ENCODE measurements at regions not wholly inside any gene's neighbourhood (a gene's known extent, or its start where the extent isn't known, plus 50 kb on each side); places are given as distances from the start of the nearest gene placed in this dataset.

DNA sequence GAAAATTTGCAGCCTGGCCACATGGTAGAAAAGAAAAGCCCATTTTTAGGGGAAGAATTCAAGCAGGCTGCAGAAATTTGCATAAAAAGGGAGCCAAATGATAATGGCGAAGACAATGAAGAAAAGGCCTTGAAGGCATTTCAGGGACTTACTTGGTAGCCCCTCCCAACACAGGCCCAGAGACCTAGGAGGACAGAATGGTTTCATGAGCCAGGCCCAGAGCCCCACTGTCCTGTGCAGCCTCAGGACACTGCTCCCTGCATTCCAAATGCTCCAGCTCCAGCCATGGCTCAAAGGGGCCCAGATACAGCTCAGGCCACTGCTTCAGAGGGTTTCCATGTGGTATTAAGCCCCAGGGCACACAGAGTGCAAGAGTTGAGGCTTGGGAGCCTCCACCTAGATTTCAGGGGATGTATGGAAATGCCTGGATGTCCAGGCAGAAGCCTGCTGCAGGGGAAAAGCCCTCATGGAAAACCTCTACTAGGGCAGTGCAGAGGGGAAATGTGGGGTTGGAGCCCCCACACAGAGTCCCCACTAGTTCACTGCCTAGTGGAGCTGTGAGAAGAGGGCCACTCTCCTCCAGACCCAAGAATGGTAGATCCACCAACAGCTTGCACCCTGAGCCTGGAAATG is 271.7 kb upstream of the KLF3 start:
- DNase-seq (no peak), ATAC-seq (ENCODE audit: poor library complexity) (no peak)
- Histone ChIP-seq H3K27me3 (ENCODE audit: control insufficient read depth in 1 of 2, insufficient read depth in 2 of 2, low read length in 2 of 2) (no peaks in the 10 kb centered on the region), H3K27ac (ENCODE audit: low read depth in 1 of 2, low read length in 2 of 2) (no peak overlapping the region), H3K4me3 (ENCODE audit: low read length) (no peak overlapping the region), H3K9me3 (ENCODE audit: control insufficient read depth in 1 of 2, insufficient read depth in 1 of 2, low read length in 2 of 2) (peaks cover 11 to 23% of the 10 kb centered on the region in 2 experiments), H3K36me3 (ENCODE audit: insufficient read depth, low read length) (no peaks in the 10 kb centered on the region), H3K4me1 (ENCODE audit: insufficient read depth, low read length) (no peaks in the 10 kb centered on the region)
- TF ChIP-seq, protein P1, sequence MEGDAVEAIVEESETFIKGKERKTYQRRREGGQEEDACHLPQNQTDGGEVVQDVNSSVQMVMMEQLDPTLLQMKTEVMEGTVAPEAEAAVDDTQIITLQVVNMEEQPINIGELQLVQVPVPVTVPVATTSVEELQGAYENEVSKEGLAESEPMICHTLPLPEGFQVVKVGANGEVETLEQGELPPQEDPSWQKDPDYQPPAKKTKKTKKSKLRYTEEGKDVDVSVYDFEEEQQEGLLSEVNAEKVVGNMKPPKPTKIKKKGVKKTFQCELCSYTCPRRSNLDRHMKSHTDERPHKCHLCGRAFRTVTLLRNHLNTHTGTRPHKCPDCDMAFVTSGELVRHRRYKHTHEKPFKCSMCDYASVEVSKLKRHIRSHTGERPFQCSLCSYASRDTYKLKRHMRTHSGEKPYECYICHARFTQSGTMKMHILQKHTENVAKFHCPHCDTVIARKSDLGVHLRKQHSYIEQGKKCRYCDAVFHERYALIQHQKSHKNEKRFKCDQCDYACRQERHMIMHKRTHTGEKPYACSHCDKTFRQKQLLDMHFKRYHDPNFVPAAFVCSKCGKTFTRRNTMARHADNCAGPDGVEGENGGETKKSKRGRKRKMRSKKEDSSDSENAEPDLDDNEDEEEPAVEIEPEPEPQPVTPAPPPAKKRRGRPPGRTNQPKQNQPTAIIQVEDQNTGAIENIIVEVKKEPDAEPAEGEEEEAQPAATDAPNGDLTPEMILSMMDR (IDR thresholded peaks at IDR 0.05), result no peak
- no peak overlapping the region for H3K27ac Mint-ChIP-seq
- peaks cover 9% of the 10 kb centered on the region for H3K9me3 Mint-ChIP-seq
- H3K27me3 Mint-ChIP-seq, result no peaks in the 10 kb centered on the region
- no peak overlapping the region for H3K4me3 Mint-ChIP-seq
- H3K4me1 Mint-ChIP-seq (ENCODE audit: low read depth), result peaks cover 4% of the 10 kb centered on the region
- ChIA-PET CTCF (no interaction called here), POLR2A (no interaction called here)
- intact Hi-C loops (cut with DNase I, micrococcal nuclease), result no loop called here
- peaks cover 10% of the 10 kb centered on the region for H3K36me3 Mint-ChIP-seq (ENCODE audit: low read depth)

DNA sequence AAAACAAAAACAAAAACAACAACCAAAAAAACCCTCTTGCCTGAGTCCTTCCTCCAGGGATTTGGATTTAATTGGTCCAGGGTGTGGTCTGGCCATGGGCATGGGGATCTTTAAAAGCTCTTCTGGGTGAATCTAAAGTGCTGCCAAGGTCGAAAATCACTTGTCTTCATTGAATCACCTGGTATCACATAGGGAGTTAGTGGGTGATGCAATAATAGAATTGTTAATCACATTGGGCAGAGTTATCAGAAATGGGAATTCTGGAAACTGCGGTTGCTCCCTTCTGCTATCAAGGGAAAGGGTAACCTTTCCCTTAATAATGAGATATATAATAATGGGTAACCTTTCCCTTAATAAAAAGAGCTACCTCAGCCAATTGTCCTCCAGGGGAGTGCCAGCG is 267.9 kb upstream of the KLF3 start:
- no peak overlapping the region for H3K27ac Mint-ChIP-seq
- peaks cover 10% of the 10 kb centered on the region for H3K36me3 Mint-ChIP-seq (ENCODE audit: low read depth)
- H3K27ac ChIP-seq (ENCODE audit: low read depth in 1 of 2, low read length in 2 of 2), result no peak overlapping the region
- no peaks in the 10 kb centered on the region for H3K27me3 Mint-ChIP-seq
- no peaks in the 10 kb centered on the region for H3K27me3 ChIP-seq (ENCODE audit: control insufficient read depth in 1 of 2, insufficient read depth in 2 of 2, low read length in 2 of 2)
- peaks cover 12% of the 10 kb centered on the region for H3K9me3 Mint-ChIP-seq
- no peak overlapping the region for H3K4me3 Mint-ChIP-seq
- H3K9me3 ChIP-seq (ENCODE audit: control insufficient read depth in 1 of 2, insufficient read depth in 1 of 2, low read length in 2 of 2), result peaks cover 11 to 15% of the 10 kb centered on the region in 2 experiments
- ChIA-PET POLR2A (no interaction called here), CTCF (interaction anchor here (0.5 to 1.6 kb wide), 2 partner anchors 14 to 98 kb away, joined by 3 read pairs; no protein-coding TSS in a partner anchor)
- no peaks in the 10 kb centered on the region for H3K36me3 ChIP-seq (ENCODE audit: insufficient read depth, low read length)
- H3K4me1 Mint-ChIP-seq (ENCODE audit: low read depth), result no peaks in the 10 kb centered on the region
- DNase-seq (no peak), ATAC-seq (ENCODE audit: poor library complexity) (no peak)
- intact Hi-C loops (cut with DNase I, micrococcal nuclease), result no loop called here
- H3K4me3 ChIP-seq (ENCODE audit: low read length), result no peak overlapping the region
- H3K4me1 ChIP-seq (ENCODE audit: insufficient read depth, low read length), result no peaks in the 10 kb centered on the region
- TF ChIP-seq, protein P1 (IDR thresholded peaks at IDR 0.05), result no peak

DNA sequence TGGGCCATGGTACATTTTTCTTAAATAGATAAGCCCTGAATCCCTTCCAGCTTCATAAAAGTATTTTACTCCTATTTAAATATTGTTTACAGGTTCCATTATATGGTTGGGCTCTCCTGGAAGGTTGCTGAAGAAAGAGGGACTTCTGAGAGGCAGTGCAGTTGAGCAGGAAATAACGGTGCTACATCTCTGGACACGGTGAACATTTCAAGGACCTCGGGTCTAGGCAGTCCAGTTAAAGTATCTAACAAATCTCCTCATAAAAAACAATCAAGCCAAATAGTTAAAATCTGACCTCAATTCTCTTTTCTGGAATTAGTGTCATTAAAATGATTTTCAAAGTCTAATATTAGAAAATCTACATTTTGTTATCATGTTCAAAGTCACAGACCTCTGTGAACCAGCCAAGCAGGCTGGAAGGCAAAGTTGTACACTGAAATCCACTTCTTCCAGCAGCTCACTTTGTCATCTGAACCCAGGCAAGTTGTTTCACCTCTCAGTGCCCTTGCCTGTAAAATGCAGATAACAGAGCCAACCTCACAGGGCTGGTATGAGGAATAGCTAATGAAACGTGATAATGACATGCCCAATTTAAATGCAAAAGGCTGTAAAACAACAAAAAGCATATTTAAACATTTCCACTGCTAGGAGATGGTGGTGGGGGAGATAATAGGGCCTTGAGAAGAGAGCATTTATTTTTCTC is 267.0 kb upstream of the KLF3 start:
- peaks cover 9 to 11% of the 10 kb centered on the region in 2 experiments for H3K9me3 ChIP-seq (ENCODE audit: control insufficient read depth in 1 of 2, insufficient read depth in 1 of 2, low read length in 2 of 2)
- no peaks in the 10 kb centered on the region for H3K27me3 ChIP-seq (ENCODE audit: control insufficient read depth in 1 of 2, insufficient read depth in 2 of 2, low read length in 2 of 2)
- TF ChIP-seq, protein P1 (IDR thresholded peaks at IDR 0.05), result no peak
- Mint-ChIP-seq H3K9me3 (peaks cover 8% of the 10 kb centered on the region), H3K27me3 (no peaks in the 10 kb centered on the region), H3K4me3 (no peak overlapping the region), H3K4me1 (ENCODE audit: low read depth) (no peaks in the 10 kb centered on the region), H3K36me3 (ENCODE audit: low read depth) (peaks cover 3% of the 10 kb centered on the region), H3K27ac (no peak overlapping the region)
- POLR2A ChIA-PET, result no interaction called here
- no peak for ATAC-seq (ENCODE audit: poor library complexity)
- DNase-seq, result no peak
- no peak overlapping the region for H3K27ac ChIP-seq (ENCODE audit: low read depth in 1 of 2, low read length in 2 of 2)
- H3K36me3 ChIP-seq (ENCODE audit: insufficient read depth, low read length), result no peaks in the 10 kb centered on the region
- CTCF ChIA-PET, result interaction anchor here (1.6 kb wide), 1 partner anchor 13 kb away, joined by 3 read pairs; no protein-coding TSS in a partner anchor
- intact Hi-C loops (cut with DNase I, micrococcal nuclease), result no loop called here
- H3K4me3 ChIP-seq (ENCODE audit: low read length), result no peak overlapping the region
- H3K4me1 ChIP-seq (ENCODE audit: insufficient read depth, low read length), result no peaks in the 10 kb centered on the region
